ENCODE measurements at regions not wholly inside any gene's neighbourhood (a gene's known extent, or its start where the extent isn't known, plus 50 kb on each side); places are given as distances from the start of the nearest gene placed in this dataset.

DNA sequence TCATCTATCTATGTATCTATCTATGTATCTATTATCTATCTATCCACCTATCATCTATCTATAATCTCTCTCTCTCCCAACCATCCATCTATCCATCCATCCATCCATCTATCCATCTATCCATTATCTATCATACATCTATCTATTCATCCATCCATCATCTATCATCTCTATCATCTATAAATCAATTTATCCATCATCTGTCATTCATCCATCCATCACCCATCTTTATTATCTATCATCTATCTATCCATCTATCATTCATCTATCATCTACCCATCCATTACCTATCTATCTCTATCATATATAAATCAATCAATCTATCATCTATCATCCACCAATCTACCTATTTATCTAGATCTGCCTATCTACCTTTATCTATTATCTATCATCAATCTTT lies 69.4 kb upstream of the PPP2R3B start:
- no peak overlapping the region for H3K4me3 ChIP-seq (ENCODE audit: low read depth in 1 of 2, low read length in 2 of 2)
- H3K27ac ChIP-seq (ENCODE audit: low read length): no peak overlapping the region
- H3K36me3 ChIP-seq (ENCODE audit: insufficient read depth, low read length): no peaks in the 10 kb centered on the region
- no peak for DNase-seq
- no peak for TF ChIP-seq EZH2 (IDR thresholded peaks at IDR 0.05; ENCODE audit: borderline replicate concordance, low read depth, low read length, severe bottlenecking)
- TF ChIP-seq, protein P1, sequence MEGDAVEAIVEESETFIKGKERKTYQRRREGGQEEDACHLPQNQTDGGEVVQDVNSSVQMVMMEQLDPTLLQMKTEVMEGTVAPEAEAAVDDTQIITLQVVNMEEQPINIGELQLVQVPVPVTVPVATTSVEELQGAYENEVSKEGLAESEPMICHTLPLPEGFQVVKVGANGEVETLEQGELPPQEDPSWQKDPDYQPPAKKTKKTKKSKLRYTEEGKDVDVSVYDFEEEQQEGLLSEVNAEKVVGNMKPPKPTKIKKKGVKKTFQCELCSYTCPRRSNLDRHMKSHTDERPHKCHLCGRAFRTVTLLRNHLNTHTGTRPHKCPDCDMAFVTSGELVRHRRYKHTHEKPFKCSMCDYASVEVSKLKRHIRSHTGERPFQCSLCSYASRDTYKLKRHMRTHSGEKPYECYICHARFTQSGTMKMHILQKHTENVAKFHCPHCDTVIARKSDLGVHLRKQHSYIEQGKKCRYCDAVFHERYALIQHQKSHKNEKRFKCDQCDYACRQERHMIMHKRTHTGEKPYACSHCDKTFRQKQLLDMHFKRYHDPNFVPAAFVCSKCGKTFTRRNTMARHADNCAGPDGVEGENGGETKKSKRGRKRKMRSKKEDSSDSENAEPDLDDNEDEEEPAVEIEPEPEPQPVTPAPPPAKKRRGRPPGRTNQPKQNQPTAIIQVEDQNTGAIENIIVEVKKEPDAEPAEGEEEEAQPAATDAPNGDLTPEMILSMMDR (IDR thresholded peaks at IDR 0.05; ENCODE audit: borderline replicate concordance, extremely low read depth, low read length, poor library complexity, severe bottlenecking): no peak
- H3K27me3 ChIP-seq (ENCODE audit: insufficient read depth, low read length, poor library complexity): no peaks in the 10 kb centered on the region
- H2AFZ ChIP-seq (ENCODE audit: low read depth, low read length): no peak overlapping the region
- H3K79me2 ChIP-seq (ENCODE audit: insufficient read depth, low read length): no peaks in the 10 kb centered on the region
- no peak overlapping the region for H3K4me2 ChIP-seq (ENCODE audit: insufficient read depth, low read length)
- H3K9me3 ChIP-seq (ENCODE audit: insufficient read depth, low read length, severe bottlenecking): no peaks in the 10 kb centered on the region
- H3K4me1 ChIP-seq (ENCODE audit: insufficient read depth, low read length): no peaks in the 10 kb centered on the region
- ATAC-seq (ENCODE audit: insufficient read depth, low read depth): no peak
- H4K20me1 ChIP-seq (ENCODE audit: insufficient read depth, low read length): no peaks in the 10 kb centered on the region
- H3K9ac ChIP-seq (ENCODE audit: low read depth, low read length): no peak overlapping the region

DNA sequence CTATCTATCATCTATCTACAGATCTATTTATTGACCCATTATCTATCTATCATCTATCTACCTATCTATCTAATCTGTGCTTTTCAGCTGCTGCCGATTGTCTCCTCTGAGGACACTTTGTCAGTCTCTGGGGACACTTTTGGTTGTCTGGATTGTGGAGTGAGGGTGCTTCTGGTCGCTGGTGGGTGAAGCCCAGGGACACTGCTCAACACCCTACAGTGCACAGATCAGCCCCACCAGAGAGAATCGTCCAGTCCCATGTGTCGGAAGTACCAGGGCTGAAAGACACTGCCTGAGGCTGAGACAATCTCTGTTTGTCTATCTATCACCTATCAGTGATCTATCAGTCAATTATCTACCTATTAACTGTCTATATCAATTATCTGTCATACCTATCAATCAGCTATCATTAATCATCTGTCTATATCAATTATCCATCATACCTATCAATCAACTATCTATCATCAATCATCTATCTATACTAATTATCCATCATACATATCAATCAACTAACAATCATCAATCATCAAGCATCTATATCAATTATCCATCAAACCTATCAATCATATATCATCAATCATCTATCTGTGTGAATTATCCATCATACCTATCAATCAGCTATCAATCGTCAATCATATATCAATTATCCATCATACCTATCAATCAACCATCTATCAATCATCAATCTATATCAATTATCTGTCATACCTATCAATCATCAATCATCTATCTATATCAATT lies 70.0 kb upstream of the PPP2R3B start:
- Histone ChIP-seq H3K9me3 (ENCODE audit: insufficient read depth, low read length, severe bottlenecking) (no peaks in the 10 kb centered on the region), H3K4me2 (ENCODE audit: insufficient read depth, low read length) (no peak overlapping the region), H4K20me1 (ENCODE audit: insufficient read depth, low read length) (no peaks in the 10 kb centered on the region), H3K4me3 (ENCODE audit: low read depth in 1 of 2, low read length in 2 of 2) (no peak overlapping the region), H3K27me3 (ENCODE audit: insufficient read depth, low read length, poor library complexity) (no peaks in the 10 kb centered on the region), H3K4me1 (ENCODE audit: insufficient read depth, low read length) (no peaks in the 10 kb centered on the region), H2AFZ (ENCODE audit: low read depth, low read length) (no peak overlapping the region), H3K79me2 (ENCODE audit: insufficient read depth, low read length) (no peaks in the 10 kb centered on the region), H3K27ac (ENCODE audit: low read length) (no peak overlapping the region), H3K36me3 (ENCODE audit: insufficient read depth, low read length) (no peaks in the 10 kb centered on the region), H3K9ac (ENCODE audit: low read depth, low read length) (no peak overlapping the region)
- TF ChIP-seq, protein P1 (IDR thresholded peaks at IDR 0.05; ENCODE audit: borderline replicate concordance, extremely low read depth, low read length, poor library complexity, severe bottlenecking): no peak
- TF ChIP-seq EZH2 (IDR thresholded peaks at IDR 0.05; ENCODE audit: borderline replicate concordance, low read depth, low read length, severe bottlenecking): no peak
- DNase-seq (no peak), ATAC-seq (ENCODE audit: insufficient read depth, low read depth) (no peak)

DNA sequence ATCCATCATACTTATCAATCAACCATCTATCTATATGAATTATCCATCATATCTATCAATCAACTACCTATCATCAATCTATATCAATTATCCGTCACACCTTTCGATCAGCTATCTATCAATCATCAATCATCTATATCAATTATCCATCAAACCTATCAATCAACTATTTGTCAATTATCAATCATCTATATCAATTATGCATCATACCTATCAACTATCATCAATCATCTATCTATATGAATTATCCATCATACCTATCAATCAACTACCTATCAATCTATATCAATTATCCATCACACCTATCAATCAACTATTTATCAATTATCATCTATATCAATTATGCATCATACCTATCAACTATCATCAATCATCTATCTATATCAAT lies 70.6 kb upstream of the PPP2R3B start:
- Histone ChIP-seq H3K4me2 (ENCODE audit: insufficient read depth, low read length) (no peak overlapping the region), H2AFZ (ENCODE audit: low read depth, low read length) (no peak overlapping the region), H3K9me3 (ENCODE audit: insufficient read depth, low read length, severe bottlenecking) (no peaks in the 10 kb centered on the region), H3K9ac (ENCODE audit: low read depth, low read length) (no peak overlapping the region), H3K4me1 (ENCODE audit: insufficient read depth, low read length) (no peaks in the 10 kb centered on the region), H4K20me1 (ENCODE audit: insufficient read depth, low read length) (no peaks in the 10 kb centered on the region), H3K36me3 (ENCODE audit: insufficient read depth, low read length) (no peaks in the 10 kb centered on the region), H3K79me2 (ENCODE audit: insufficient read depth, low read length) (no peaks in the 10 kb centered on the region), H3K27me3 (ENCODE audit: insufficient read depth, low read length, poor library complexity) (no peaks in the 10 kb centered on the region), H3K27ac (ENCODE audit: low read length) (no peak overlapping the region), H3K4me3 (ENCODE audit: low read depth in 1 of 2, low read length in 2 of 2) (no peak overlapping the region)
- DNase-seq (no peak), ATAC-seq (ENCODE audit: insufficient read depth, low read depth) (no peak)
- TF ChIP-seq, protein P1 (IDR thresholded peaks at IDR 0.05; ENCODE audit: borderline replicate concordance, extremely low read depth, low read length, poor library complexity, severe bottlenecking): no peak
- no peak for TF ChIP-seq EZH2 (IDR thresholded peaks at IDR 0.05; ENCODE audit: borderline replicate concordance, low read depth, low read length, severe bottlenecking)
